Stimulated activated CD4-positive, alpha-beta T cell treated with anti-CD3 and anti-CD28 coated beads, Interleukin-1b, Interleukin-23, amount 100 ng/mL, for 4 hours (primary cell): ENCODE measurements at regions not wholly inside any gene's neighbourhood (a gene's known extent, or its start where the extent isn't known, plus 50 kb on each side); places are given as distances from the start of the nearest gene placed in this dataset.
"Not testable (repeated sequence)": the region's sequence is repeated elsewhere in the genome, so short reads cannot be mapped to it uniquely, and the experiment has no call there.

Source experiments
- DNase-seq, 2 donors: peaks; one replicate each; pipeline ENCODE4 v3.0.0-alpha.2; 2020; ENCODE audit warnings: low read depth in 2 of 2

DNA sequence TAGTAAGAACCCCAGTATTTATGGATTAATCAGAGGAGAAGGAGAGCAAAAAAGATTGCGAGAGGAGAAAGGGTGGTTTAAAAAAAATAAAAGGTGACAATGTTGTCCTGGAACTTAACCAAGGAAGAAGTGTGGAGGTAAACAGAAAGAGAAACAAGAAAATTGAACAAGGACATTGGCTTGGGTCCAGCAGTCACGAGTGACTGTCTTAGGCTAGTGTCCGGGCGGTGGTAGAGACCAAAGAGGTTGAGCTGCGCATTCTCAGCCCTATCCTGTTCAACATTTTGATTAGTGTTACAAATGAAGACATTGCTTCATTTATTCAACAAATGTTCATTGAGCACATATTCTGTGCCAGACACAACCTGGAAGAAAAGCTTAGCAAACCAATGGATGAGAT is 329.9 kb downstream of the FGFR2 start:
- DNase-seq: no peak

DNA sequence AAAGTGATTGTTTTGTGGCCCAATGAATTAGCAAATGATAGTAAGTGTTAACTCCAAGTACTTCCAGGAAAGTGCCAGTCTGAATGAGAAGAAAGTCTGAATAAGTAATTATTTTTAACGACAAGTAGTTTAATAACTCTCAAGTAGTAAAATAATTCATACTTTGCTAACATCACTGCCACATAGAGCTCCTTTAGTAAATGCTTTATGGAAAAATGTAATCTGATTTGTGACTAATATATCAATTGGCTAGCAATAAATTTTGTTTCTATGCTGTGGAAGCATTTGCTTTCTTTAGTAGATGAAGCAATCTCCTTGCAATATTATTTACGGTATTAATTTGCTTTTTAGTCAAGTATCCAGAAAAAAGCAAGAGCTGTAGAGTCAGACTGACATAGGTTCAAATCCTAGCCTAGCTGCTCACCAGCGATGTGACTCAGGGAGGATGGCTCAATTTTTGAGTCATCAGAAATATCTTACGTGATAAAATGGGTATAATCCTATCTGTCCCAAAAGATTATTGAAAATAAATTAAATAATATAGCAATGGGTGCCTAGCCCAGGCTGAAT is 329.3 kb downstream of the FGFR2 start:
- DNase-seq: no peak

DNA sequence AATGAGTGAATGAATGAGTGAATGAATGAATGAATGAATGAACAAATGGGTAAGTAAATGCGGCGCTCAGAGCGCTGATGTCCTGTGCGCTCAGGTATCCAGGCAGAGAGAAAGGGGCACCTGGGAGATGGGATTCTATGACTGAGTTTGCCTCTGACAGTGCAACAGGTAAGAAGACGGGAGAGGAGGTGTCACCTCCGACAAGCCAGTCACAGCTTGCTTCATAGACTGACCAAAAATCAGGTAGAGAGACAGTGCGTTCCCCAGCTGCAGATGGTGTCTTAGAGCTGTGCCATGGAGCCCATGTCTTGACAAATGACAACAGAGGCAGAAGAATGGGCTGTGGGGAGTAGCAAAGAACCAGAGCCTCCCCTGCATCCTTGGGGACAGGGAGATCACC is 327.3 kb downstream of the FGFR2 start:
- no peak for DNase-seq

DNA sequence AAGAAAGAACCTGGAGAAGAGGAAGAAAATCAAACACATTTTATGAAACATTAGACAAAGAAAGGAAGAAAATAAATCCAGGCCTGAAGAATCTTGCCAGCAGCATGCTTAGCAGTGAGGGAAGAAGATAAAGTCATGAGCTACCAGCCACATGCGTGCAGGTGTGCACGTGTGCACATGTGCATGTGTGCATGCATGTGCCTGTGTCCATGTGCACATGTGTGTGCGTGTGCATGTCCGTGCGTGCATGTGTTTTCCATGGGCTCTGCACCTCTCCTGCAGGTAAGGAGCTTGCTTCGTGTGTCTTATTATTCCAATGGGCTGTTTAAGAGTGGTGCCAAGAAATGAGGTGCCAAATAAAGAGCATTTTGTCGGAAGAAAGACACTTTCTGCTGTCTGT is 322.2 kb downstream of the FGFR2 start:
- DNase-seq: no peak

DNA sequence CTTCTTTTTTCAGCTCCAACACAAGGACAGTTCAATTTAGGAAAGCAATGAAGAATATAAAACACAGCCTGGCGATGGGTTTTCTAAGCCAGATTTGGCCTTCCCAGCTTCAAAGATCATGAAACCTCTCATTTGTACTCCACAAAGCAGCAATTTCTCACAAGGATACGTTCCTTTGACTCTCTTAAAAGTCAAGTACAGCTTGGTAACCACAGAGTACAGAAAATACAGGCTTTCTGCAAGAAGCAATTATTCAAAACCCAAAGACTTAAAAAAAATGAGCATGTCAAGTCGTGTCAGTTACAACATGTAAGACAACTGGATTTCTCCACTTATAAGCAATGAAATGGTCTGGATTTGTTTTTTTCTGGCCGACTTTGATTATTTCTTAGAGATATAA is 321.4 kb downstream of the FGFR2 start:
- no peak for DNase-seq

DNA sequence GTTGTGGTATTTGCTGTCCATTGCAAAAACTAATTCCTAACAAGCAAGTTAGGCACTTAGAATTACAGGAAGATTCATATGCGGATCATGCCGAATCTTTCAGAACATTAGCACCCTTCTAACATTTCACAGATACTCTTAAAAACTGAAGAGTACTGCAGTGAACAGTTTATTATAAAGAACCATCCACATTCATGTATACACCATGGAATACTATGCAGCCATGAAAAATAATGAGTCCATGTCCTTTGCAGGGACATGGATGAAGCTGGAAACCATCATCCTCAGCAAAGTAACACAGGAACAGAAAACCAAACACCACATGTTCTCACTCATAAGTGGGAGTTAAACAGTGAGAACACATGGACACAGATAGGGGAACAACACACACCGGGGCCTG is 319.9 kb downstream of the FGFR2 start:
- DNase-seq: not testable (repeated sequence)

DNA sequence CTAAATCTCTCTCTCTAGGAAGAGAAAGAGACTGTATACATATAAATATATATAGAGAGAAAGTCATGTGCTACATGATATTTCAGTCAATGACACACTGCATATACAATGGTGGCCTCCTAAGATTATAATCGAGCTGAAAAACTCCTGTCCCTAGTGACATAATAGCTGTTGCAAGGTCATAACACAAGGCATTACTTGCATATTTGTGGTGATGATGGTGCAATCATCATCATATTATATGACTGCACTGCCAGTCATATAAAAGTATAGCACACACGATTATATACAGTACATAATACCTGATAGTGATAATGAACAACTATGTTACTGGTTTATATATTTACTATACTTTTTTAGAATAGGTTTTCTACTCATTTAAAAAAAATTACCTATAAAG is 316.7 kb downstream of the FGFR2 start:
- no peak for DNase-seq

DNA sequence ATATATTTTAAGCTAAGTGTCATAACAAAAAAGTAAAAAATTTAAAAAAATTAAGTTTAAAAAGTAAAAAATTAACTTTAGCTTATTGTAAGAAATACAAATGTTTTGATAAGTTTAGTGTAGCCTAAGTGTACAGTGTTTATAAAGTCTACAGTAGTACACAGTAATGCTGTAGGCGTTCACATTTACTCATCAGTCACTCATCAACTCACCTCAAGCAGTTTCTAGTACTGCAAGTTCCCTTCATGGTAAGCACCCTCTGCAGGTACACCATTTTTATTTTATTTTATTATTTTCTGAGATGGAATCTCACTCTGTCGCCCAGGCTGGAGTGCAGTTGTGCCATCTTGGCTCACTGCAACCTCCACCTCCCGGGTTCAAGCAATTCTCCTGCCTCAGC is 316.0 kb downstream of the FGFR2 start:
- no peak for DNase-seq

DNA sequence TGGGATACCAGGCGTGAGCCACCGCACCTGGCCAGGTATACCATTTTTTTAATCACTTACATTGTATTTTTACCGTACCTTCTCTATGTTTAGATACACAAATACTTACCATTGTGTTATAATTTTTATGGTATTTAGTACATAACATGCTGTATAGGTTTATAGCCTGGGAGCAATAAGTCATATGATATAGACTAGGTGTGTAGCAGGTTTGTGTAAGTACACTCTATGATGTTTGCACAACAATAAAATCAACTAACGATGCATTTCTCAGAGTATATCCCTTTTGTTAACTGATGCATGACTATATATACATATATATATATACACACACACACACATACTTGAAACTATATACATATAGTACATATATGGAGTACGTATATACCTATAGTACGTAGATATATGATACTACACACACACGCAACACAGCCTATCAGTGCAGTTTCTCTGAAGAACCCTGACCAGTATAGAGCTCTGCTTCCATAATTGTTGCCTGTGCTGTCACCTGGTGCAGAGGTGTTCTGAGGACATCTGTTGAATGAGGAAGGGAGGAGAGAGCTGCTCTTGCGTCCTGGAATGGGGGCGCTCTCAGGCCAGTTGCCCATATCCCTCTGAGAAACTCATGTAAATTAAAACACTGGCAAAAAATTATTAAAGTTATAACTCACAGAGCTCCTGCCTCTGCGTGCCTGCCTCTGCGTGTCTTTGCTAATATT is 315.3 kb downstream of the FGFR2 start:
- no peak for DNase-seq

DNA sequence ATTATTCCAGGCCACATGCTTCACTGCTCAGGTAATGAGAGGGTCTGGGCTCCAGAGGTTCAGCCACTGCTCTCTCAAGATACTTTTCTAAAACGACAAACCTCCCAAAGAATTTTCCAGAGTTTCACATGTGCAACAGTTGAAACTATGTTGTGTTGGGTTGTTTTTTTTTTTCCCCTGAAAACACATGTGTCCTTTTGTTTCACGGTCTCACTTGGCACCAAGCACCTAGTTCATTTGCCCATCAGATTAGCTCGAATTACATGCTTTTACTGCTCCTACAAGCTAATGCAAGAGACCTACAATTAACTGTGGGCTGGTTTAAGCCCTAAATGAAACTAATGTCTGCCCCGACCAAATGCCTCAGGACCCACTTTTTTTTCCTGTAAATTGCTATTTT is 313.3 kb downstream of the FGFR2 start:
- DNase-seq: no peak

DNA sequence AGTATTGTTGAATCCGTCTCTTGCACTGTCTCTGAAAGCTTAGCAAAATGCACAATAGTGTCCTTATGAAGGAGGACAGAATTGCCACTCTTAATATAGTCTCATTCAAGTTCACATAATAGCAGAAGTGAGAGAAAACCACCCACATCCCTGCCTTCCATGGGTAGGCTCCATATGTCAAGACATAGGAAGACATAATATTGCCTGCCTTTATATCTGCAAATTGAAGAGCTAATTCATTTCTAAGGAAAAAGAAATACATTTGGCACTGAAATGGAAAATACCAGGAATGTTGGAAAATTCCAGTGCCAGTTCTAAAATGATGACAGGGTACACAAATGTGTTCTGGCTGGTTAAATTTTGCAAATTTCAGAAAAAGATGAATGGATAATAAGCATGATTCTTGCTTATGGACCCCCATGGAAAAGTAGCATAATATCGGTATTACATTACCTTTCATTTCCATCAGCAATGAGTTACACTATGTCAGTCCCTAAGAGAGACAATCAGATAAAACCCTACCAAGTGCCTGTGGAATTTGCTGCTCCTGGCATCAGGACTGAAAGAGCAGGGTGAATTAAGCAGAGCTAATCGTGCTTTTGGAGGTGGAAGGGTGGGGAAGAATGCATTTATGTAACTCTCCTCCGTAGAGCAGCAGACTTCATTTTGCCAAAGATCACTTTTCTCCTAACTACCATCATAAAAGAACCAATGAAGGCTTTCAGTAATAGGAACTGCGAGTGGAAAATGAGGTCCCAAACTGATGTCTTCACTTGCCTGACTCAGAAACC is 312.6 kb downstream of the FGFR2 start:
- DNase-seq: no peak

DNA sequence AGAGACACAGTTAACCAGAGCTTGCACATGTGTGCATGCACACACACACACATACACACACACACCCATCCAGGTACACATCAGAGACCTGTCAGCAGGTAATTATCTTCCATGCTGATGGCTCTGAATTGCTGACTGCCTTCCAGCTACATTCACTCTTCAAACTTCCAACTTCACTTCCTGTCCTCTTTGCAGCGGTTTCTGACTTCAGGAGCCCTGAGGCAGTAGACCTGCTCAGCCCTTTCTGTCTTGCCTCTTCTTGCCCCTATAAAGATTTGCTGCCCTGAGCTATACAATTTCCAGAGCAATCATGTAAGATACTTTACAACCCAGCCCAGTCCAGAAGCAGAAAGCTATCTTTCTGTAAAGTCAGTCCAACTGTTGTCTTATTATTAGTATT is 310.2 kb downstream of the FGFR2 start:
- no peak for DNase-seq

DNA sequence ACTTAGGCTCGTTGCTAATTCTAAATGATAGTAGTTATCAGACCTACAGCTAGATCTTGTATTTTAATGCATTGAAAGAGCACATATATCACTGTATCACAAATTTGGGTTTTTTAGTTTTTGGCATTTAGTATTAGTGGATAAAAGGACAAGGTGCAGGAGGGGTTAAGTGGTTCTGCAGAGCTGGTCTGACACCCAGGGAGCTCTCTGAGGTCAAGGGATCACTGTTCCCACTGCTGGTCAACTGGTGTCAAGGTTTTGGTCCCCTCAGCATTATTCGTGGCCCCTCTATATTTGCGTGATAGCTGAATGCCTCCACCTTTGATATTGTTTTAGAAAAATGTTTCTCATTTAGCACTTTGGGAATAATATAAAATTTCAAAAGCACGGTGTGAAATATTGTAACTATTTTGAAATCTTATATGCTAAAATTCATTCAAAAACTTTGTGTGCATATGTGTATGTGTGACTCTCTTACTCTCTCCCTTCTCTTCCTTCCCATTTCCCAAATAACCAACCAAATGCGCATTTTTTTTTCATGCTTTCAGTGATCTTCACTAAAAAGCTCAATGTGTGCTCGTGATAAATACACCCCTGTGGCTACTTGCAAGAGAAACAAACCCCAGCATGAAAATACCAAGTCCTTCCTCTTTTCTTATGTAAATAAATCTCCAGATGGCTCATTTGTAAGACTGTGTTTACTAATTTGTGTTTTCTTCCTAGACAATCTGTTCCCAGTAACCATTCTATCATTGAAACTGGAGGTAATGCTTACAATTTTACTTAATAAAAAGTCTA is 309.2 kb downstream of the FGFR2 start:
- no peak for DNase-seq

DNA sequence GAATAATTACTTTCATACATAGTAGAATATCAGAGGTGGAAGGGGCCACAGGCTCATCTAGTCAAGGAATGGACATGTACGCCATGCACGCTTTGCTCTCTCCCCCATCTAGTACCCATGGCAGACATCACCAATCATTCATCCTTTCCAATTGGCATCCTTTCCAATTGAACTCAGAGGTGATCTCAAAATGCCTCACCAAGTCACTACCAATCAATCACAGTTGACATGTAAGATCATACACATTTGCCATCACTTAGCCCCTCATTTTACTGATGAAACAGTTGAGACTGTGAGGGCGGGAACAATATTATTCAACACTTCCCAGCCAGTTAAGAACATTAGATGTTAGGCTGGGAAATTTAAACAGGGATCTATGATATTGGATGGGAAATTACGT is 308.4 kb downstream of the FGFR2 start:
- DNase-seq: no peak

DNA sequence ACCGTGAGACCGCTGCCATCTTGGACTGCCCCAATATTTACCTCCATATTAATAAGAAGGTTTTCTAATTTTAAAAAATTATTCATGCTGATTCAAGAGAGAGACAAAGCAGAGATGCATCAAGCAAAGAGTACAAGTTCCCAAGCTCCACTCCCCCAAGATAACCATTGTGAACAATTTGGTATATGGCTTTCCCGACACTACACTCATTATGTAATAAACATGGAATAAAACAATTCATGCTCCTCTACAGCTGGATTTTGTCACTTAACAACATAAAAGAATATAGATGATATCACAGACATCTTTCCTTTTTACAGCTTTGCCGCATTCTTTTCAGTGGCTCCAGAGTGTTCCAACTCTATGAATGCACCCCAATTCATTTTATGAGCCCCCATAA is 307.6 kb downstream of the FGFR2 start:
- no peak for DNase-seq

DNA sequence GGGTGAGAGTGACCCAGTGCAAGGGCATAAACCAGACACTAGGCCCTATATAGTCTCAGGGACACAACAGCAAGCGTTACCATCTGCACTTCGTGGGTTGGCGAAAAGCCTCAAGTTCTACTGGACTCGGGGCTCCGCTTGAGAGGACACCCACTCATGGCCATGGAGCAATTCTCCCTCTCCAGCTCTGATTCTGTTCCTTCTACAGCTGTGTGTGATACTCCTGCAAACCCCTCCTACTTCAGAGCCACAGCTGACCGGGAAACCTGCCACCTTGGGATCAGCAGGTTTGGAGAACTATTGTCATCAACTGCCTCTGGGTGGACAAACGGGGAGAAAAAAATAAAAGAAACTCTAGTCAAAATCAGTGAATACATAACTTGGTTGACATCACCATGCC is 306.9 kb downstream of the FGFR2 start:
- no peak for DNase-seq

DNA sequence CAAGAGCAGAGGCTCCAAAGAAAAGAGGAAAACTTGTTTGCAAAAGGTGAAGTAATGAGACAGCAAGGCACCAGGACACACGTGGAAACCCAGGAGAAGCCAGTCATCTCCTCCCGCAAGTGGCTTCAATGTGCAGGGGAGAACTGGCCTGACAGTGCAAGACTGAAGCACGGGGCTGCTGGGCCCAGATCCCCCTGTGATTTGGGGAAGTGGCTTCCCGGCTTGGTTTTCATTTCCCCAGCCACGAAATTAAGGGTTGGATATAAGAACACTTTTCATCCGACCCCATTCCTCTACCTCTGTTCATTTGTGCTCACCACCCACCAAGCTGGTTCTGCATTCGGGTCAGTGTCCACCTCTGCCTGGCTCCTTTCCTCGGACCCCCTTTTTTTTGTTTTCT is 306.4 kb downstream of the FGFR2 start:
- DNase-seq: no peak

DNA sequence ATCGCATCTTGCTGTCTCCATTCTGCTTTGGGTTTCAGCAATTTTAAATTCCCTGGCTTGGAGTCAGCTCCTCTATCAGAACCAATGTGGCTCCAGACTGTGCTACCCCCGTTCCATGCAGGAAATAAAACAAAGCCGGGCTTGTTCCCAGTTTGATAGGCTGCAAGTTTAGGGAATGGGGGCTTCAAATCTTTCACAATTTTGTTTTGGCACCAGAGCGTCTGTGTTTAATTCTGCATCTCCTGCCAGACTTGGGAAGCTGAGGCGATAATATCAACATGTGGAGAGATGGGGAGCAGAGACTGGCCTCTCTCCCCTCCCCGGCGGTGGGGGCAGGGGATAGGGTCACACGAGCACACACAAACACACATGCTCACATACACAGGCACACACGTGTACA is 305.9 kb downstream of the FGFR2 start:
- no peak for DNase-seq

DNA sequence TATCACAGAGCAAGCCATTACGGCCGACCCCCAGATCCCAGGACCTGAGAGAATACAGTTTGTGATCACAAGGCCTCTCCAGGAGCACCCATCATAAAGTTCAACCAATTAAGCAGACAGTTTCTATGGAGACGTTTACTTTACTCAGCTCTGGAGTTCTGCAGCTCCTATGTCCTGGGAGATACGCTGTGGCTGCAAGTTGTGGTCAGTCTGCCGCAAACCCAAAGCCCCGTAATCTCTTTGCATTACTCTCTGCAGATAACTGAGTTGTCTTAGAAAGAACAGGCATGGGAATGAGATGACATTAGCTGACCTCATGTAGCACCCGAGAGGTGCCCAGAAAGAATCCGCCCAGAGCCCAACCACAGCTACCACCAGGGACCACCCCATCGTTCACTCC is 305.1 kb downstream of the FGFR2 start:
- DNase-seq: no peak

DNA sequence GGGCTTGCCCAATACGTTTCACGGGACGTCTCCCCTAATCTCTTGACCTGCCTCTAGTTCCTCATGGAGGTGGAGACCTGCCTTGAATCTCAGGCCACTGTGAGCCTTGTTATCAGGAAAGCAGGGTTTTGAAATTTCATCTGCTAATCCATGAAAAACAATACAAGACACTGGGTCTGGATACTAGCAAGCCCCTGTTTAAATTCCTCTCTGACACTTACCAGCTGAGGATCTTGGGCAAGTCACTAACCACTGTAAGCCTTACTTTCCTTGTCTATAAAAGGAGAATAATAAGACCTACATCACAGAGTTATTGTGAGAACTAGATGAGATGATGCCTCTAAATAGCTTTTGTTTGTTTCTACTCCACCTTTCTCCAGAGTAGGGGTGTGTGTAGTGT is 303.6 kb downstream of the FGFR2 start:
- no peak for DNase-seq

DNA sequence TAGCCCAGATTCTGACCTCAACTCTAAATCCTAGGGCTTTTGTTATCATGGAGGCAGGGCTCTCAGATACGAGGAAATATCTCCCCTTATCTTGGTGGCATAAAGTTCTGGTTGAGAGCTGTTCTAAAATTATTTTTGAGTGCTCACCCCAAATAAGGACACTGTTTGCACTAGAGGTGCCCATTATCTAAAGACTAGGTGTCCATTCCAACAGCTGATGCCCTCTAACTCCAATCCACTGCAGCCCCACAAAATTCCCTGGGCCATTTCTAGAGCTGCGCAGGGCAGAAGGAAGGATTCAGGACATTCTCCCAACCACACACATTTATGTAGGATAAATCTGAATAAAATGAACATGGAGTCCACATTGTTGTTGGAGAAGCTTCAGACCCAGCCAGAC is 301.9 kb downstream of the FGFR2 start:
- no peak for DNase-seq

DNA sequence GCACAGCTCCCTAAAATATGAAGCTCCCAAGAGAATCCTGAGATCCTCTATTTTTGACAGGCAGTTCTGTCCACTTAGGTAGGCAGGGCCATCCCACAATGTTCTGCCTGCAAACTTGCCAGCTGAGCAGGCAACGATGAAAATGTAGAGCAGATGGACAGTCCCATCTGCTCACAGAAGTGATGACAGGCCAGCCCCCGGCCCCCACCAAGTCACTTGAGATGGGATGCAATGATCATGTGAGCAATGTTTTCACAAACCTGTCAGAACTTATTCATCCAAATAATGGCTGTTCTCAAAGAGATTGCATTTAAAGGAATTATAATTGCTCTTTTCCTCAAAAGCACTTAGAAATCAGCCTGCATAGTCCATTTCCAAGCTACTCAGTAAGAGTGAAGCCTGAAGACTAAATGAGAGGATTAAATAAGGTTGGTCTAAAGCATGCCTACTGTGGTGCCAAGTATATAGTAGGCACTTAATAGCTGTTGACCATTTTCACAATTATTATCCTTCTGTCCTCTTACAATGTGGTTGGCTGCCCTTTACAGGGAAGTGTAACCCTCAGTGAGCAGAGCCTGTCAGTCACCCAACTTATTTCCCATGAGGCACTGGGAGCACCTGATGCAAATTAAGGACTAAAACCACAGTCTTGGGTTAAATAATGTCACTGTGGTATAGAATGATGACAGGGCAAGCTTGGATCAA is 301.2 kb downstream of the FGFR2 start:
- no peak for DNase-seq
